ENCODE measurements at regions not wholly inside any gene's neighbourhood (a gene's known extent, or its start where the extent isn't known, plus 50 kb on each side); places are given as distances from the start of the nearest gene placed in this dataset.

GRCh38 chr2:106026271-106027190 lies 167.6 kb downstream of the UXS1 start:
- DNase-seq, result no peak
- no peak overlapping the region for H3K4me3 ChIP-seq
- no peak for TF ChIP-seq CTCF (IDR thresholded peaks at IDR 0.05)
- H3K27ac ChIP-seq, result no peak overlapping the region
- in situ Hi-C loops (cut with MboI; ENCODE audit: low pct_ligation_motif_present in 1 of 4, low pct_unique_long_range_greater_than_20kb in 1 of 4, low sequenced_read_pairs in 3 of 4) (no loop called here), intact Hi-C loops (cut with DNase I; ENCODE audit: low total_unique reads) (no loop called here)
- no peaks in the 10 kb centered on the region for H3K9me3 ChIP-seq
- no peaks in the 10 kb centered on the region for H3K27me3 ChIP-seq
- 70 to 93% methylated on average over 3 to 6 of the region's 6 CpGs for WGBS, 2 donors (ENCODE audit: low coverage in 1 of 2)
- peaks cover 0 to 22% (median 12%) of the 10 kb centered on the region in 4 donors for H3K4me1 ChIP-seq
- no peaks in the 10 kb centered on the region for H3K36me3 ChIP-seq

GRCh38 chr2:106025796-106026195 lies 168.3 kb downstream of the UXS1 start:
- in situ Hi-C loops (cut with MboI; ENCODE audit: low pct_ligation_motif_present in 1 of 4, low pct_unique_long_range_greater_than_20kb in 1 of 4, low sequenced_read_pairs in 3 of 4), result no loop called here
- no peak for DNase-seq
- WGBS, 2 donors (ENCODE audit: low coverage in 1 of 2), result 54 to 59% methylated on average over 2 to 5 of the region's 5 CpGs
- Histone ChIP-seq H3K27me3 (no peaks in the 10 kb centered on the region), H3K36me3 (no peaks in the 10 kb centered on the region), H3K27ac (no peak overlapping the region), H3K9me3 (no peaks in the 10 kb centered on the region), H3K4me3 (no peak overlapping the region), H3K4me1 (peaks cover 0 to 16% (median 10%) of the 10 kb centered on the region in 4 donors)
- TF ChIP-seq POLR2A (IDR thresholded peaks at IDR 0.05), result no peak
- no peak for TF ChIP-seq EP300 (IDR thresholded peaks at IDR 0.05; ENCODE audit: low read depth)
- TF ChIP-seq CTCF (IDR thresholded peaks at IDR 0.05), result no peak
- TF ChIP-seq POLR2AphosphoS5 (IDR thresholded peaks at IDR 0.05), result no peak
- intact Hi-C loops (cut with DNase I; ENCODE audit: low total_unique reads), result no loop called here

GRCh38 chr2:106021662-106022028 lies 172.5 kb downstream of the UXS1 start:
- DNase-seq, result no peak
- no peaks in the 10 kb centered on the region for H3K9me3 ChIP-seq
- no peaks in the 10 kb centered on the region for H3K36me3 ChIP-seq
- no peak overlapping the region for H3K4me3 ChIP-seq
- peak overlapping the region in 3 of 4 donors; percentile 12 to 59 (median 37) for H3K27ac ChIP-seq
- peaks cover 0 to 12% (median 4%) of the 10 kb centered on the region in 4 donors for H3K4me1 ChIP-seq
- WGBS, 2 donors (ENCODE audit: low coverage in 1 of 2), result 80% methylated on average over 3 of the region's 3 CpGs; no CpG with 5 or more reads in 1 of the 2 donors
- no peak for TF ChIP-seq POLR2AphosphoS5 (IDR thresholded peaks at IDR 0.05)
- TF ChIP-seq EP300 (IDR thresholded peaks at IDR 0.05; ENCODE audit: low read depth), result no peak
- no peak for TF ChIP-seq POLR2A (IDR thresholded peaks at IDR 0.05)
- no peak for TF ChIP-seq CTCF (IDR thresholded peaks at IDR 0.05)
- H3K27me3 ChIP-seq, result no peaks in the 10 kb centered on the region
- intact Hi-C loops (cut with DNase I; ENCODE audit: low total_unique reads) (no loop called here), in situ Hi-C loops (cut with MboI; ENCODE audit: low pct_ligation_motif_present in 1 of 4, low pct_unique_long_range_greater_than_20kb in 1 of 4, low sequenced_read_pairs in 3 of 4) (no loop called here)

GRCh38 chr2:106020821-106021661 lies 173.1 kb downstream of the UXS1 start:
- no peaks in the 10 kb centered on the region for H3K9me3 ChIP-seq
- H3K4me1 ChIP-seq, result peaks cover 0 to 12% (median 4%) of the 10 kb centered on the region in 4 donors
- TF ChIP-seq CTCF (IDR thresholded peaks at IDR 0.05) (no peak), POLR2A (IDR thresholded peaks at IDR 0.05) (no peak), EP300 (IDR thresholded peaks at IDR 0.05; ENCODE audit: low read depth) (no peak), POLR2AphosphoS5 (IDR thresholded peaks at IDR 0.05) (no peak)
- H3K27ac ChIP-seq, result peak overlapping the region in 3 of 4 donors; percentile 37 to 59 (median 42)
- H3K36me3 ChIP-seq, result no peaks in the 10 kb centered on the region
- H3K4me3 ChIP-seq, result no peak overlapping the region
- in situ Hi-C loops (cut with MboI; ENCODE audit: low pct_ligation_motif_present in 1 of 4, low pct_unique_long_range_greater_than_20kb in 1 of 4, low sequenced_read_pairs in 3 of 4) (no loop called here), intact Hi-C loops (cut with DNase I; ENCODE audit: low total_unique reads) (no loop called here)
- no peak for DNase-seq
- WGBS, 2 donors (ENCODE audit: low coverage in 1 of 2), result 24 to 30% methylated on average over 6 to 12 of the region's 12 CpGs
- H3K27me3 ChIP-seq, result no peaks in the 10 kb centered on the region
